B cell (primary cell): ENCODE measurements at regions not wholly inside any gene's neighbourhood (a gene's known extent, or its start where the extent isn't known, plus 50 kb on each side); places are given as distances from the start of the nearest gene placed in this dataset.

Source experiments
- ATAC-seq: fragments of 200-7000 bp; cut with Tn5 transposase; one replicate; pipeline ENCODE4 v1.10.0; 2021; ENCODE audit warnings: low read depth, mild to moderate bottlenecking, moderate number of reproducible peaks, moderate library complexity
- CTCF ChIA-PET: fragments of 350-600 bp; sonication (Branson Sonifier 250); formaldehyde crosslinking; loops from one replicate; lab custom pipeline; 2021; ENCODE audit warnings: antibody characterized with exemption, inconsistent platforms; lab: Charles Lee
- POLR2A ChIA-PET: fragments of 350-600 bp; sonication (Branson Sonifier 250); formaldehyde crosslinking; loops from one replicate; lab custom pipeline; 2021; ENCODE audit warnings: antibody characterized with exemption; lab: Charles Lee
- DNase-seq: peaks from one replicate; pipeline ENCODE4 v3.0.0; 2013
- H2AFZ ChIP-seq: 2 replicates; pipeline ENCODE4 v1.6.1; 2012; ENCODE audit warnings: mild to moderate bottlenecking, low read depth, low read length; ENCODE audit not compliant: insufficient read depth, poor library complexity, severe bottlenecking
- H3K27ac ChIP-seq, 2 donors: 1 replicate in 1 of 2; 2 replicates in 1 of 2; pipeline ENCODE4 v1.5.1; 2012 to 2013; ENCODE audit warnings: low read length in 2 of 2, mild to moderate bottlenecking in 2 of 2, moderate library complexity in 1 of 2
- H3K27me3 ChIP-seq, 4 experiments: fragments of 200-600 bp in 1 of 4; sonication (generic) in 1 of 4; replicated peaks in 1 of 4; 1 replicate in 2 of 4; 2 replicates in 2 of 4; pipeline versions ENCODE4 v1.6.1 to v1.7.0; 2013 to 2016; ENCODE audit warnings: low read length in 3 of 4, mild to moderate bottlenecking in 2 of 4, mixed read lengths in 1 of 4, moderate library complexity in 1 of 4; ENCODE audit not compliant: insufficient read depth in 4 of 4, control insufficient read depth in 3 of 4; ENCODE audit errors: control extremely low read depth in 1 of 4
- H3K36me3 ChIP-seq, 2 experiments: replicated peaks in 1 of 2; 1 replicate in 1 of 2; 2 replicates in 1 of 2; pipeline versions ENCODE4 v1.6.1 to v1.7.1; 2013; ENCODE audit warnings: low read length in 1 of 2; ENCODE audit not compliant: insufficient read depth in 2 of 2, control insufficient read depth in 1 of 2; ENCODE audit errors: control extremely low read depth in 1 of 2, extremely low read depth in 1 of 2
- H3K4me1 ChIP-seq, 2 donors: fragments of 200-600 bp in 1 of 2; sonication (generic) in 1 of 2; 1 replicate in 1 of 2; 2 replicates in 1 of 2; pipeline versions ENCODE4 v1.5.1 to v1.6.1; 2013 to 2017; ENCODE audit warnings: low read length in 2 of 2; ENCODE audit not compliant: control insufficient read depth in 2 of 2, insufficient read depth in 2 of 2
- H3K4me2 ChIP-seq: replicated peaks from 2 replicates; pipeline ENCODE3; 2012; ENCODE audit warnings: mild to moderate bottlenecking, low read depth, low read length; ENCODE audit not compliant: poor library complexity, severe bottlenecking
- H3K4me3 ChIP-seq, 5 experiments: fragments of 200-600 bp in 1 of 5; sonication (generic) in 1 of 5; 1 replicate in 3 of 5; 2 replicates in 2 of 5; pipeline versions ENCODE4 v1.5.1 to v1.7.0; 2011 to 2016; ENCODE audit warnings: low read length in 4 of 5, mild to moderate bottlenecking in 4 of 5, low read depth in 2 of 5, control low read depth in 1 of 5, moderate library complexity in 1 of 5; ENCODE audit not compliant: insufficient read depth in 1 of 5; ENCODE audit errors: control extremely low read depth in 1 of 5, extremely low read depth in 1 of 5
- H3K79me2 ChIP-seq: fragments of 200-600 bp; sonication (generic); one replicate; pipeline ENCODE4 v1.6.0; 2016; ENCODE audit warnings: low read length; ENCODE audit not compliant: control insufficient read depth, insufficient read depth
- H3K9ac ChIP-seq: fragments of 200-600 bp; sonication (generic); 2 replicates; pipeline ENCODE4 v1.6.1; 2017; ENCODE audit warnings: mild to moderate bottlenecking, low read length, moderate library complexity
- H3K9me3 ChIP-seq, 3 donors: one replicate each; pipeline versions ENCODE4 v1.6.1 to v1.7.1; 2013; ENCODE audit warnings: low read length in 2 of 3; ENCODE audit not compliant: control insufficient read depth in 2 of 3, insufficient read depth in 1 of 3; ENCODE audit errors: control extremely low read depth in 1 of 3
- H4K20me1 ChIP-seq: 2 replicates; pipeline ENCODE4 v1.6.0; 2012; ENCODE audit warnings: mild to moderate bottlenecking, low read length; ENCODE audit not compliant: insufficient read depth, control insufficient read depth, poor library complexity, severe bottlenecking
- H3K27ac Mint-ChIP-seq: one replicate; pipeline ENCODE4 v1.8.0; 2021; ENCODE audit warnings: mixed read lengths
- H3K27me3 Mint-ChIP-seq: one replicate; pipeline ENCODE4 v1.8.0; 2021; ENCODE audit warnings: mixed read lengths
- H3K4me1 Mint-ChIP-seq: one replicate; pipeline ENCODE4 v1.8.0; 2021; ENCODE audit warnings: mixed read lengths
- H3K4me3 Mint-ChIP-seq: one replicate; pipeline ENCODE4 v1.8.0; 2021; ENCODE audit warnings: mixed read lengths
- H3K9me3 Mint-ChIP-seq: one replicate; pipeline ENCODE4 v1.8.0; 2022; ENCODE audit warnings: mixed read lengths; ENCODE audit not compliant: insufficient read depth
- EZH2 ChIP-seq: IDR thresholded peaks from 2 replicates; pipeline ENCODE4 v1.6.1; 2012; ENCODE audit warnings: borderline replicate concordance, low read depth, mild to moderate bottlenecking, moderate library complexity, low read length; ENCODE audit not compliant: insufficient read depth, poor library complexity, severe bottlenecking
- WGBS: methylation state at CpG from one replicate; pipeline ENCODE4 v1.1.5; 2013; ENCODE audit warnings: missing lambda C conversion rate; ENCODE audit not compliant: insufficient coverage; 5-methylcytosine and 5-hydroxymethylcytosine counted together
- intact Hi-C: fragments of 100-400 bp; cut with micrococcal nuclease; formaldehyde crosslinking; loops from one replicate; pipeline ENCODE4 v1.10.0; 2022
- TF ChIP-seq, protein P1 (sequence below): fragments of 200-600 bp; IDR thresholded peaks from one replicate; pipeline ENCODE4 v1.8.0; 2022; ENCODE audit warnings: antibody characterized with exemption, mild to moderate bottlenecking

DNA sequence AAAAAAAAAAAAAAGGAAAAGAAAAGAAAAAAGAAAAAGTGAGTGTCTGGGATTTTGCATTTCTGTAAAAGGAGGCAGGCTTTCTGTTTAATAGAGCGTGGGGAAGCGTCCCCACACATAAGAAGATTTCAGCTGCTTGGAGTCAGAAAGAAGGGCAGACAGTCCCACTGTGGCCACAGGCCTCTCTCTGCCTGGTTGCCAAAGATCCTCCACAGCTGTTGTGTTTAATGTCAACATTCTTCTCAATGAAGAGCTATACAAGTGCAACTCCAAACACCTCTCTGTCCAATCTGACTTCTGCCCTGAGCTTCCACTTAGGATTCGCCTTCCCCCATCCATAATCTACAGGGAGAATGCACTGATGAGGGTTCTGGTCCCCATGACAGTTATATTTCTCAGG, 64.3 kb upstream of the MLN start:
- H2AFZ ChIP-seq: no peak overlapping the region
- no peaks in the 10 kb centered on the region for H3K4me1 Mint-ChIP-seq
- H3K4me2 ChIP-seq: no peak overlapping the region
- H4K20me1 ChIP-seq: no peaks in the 10 kb centered on the region
- DNase-seq (no peak), ATAC-seq (no peak)
- ChIA-PET CTCF (interaction anchor here (0.7 kb wide), 1 partner anchor 54 kb away, joined by 3 read pairs; no protein-coding TSS in a partner anchor), POLR2A (no interaction called here)
- H3K9ac ChIP-seq: no peak overlapping the region
- H3K4me3 Mint-ChIP-seq: no peak overlapping the region
- WGBS: 100% methylated on average over 2 of the region's 3 CpGs
- H3K27me3 Mint-ChIP-seq: peaks cover 41% of the 10 kb centered on the region
- no peak overlapping the region for H3K4me3 ChIP-seq
- H3K36me3 ChIP-seq: no peaks in the 10 kb centered on the region
- H3K27ac ChIP-seq: no peak overlapping the region
- no peaks in the 10 kb centered on the region for H3K79me2 ChIP-seq
- no peak for TF ChIP-seq EZH2
- TF ChIP-seq, protein P1, sequence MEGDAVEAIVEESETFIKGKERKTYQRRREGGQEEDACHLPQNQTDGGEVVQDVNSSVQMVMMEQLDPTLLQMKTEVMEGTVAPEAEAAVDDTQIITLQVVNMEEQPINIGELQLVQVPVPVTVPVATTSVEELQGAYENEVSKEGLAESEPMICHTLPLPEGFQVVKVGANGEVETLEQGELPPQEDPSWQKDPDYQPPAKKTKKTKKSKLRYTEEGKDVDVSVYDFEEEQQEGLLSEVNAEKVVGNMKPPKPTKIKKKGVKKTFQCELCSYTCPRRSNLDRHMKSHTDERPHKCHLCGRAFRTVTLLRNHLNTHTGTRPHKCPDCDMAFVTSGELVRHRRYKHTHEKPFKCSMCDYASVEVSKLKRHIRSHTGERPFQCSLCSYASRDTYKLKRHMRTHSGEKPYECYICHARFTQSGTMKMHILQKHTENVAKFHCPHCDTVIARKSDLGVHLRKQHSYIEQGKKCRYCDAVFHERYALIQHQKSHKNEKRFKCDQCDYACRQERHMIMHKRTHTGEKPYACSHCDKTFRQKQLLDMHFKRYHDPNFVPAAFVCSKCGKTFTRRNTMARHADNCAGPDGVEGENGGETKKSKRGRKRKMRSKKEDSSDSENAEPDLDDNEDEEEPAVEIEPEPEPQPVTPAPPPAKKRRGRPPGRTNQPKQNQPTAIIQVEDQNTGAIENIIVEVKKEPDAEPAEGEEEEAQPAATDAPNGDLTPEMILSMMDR: no peak
- H3K27ac Mint-ChIP-seq: no peak overlapping the region
- H3K9me3 ChIP-seq: peaks cover 0 to 12% (median 0%) of the 10 kb centered on the region in 3 donors
- no peaks in the 10 kb centered on the region for H3K4me1 ChIP-seq
- H3K27me3 ChIP-seq: peaks cover 0 to 6% (median 2%) of the 10 kb centered on the region in 4 experiments
- peaks cover 2% of the 10 kb centered on the region for H3K9me3 Mint-ChIP-seq
- intact Hi-C loops: no loop called here

DNA sequence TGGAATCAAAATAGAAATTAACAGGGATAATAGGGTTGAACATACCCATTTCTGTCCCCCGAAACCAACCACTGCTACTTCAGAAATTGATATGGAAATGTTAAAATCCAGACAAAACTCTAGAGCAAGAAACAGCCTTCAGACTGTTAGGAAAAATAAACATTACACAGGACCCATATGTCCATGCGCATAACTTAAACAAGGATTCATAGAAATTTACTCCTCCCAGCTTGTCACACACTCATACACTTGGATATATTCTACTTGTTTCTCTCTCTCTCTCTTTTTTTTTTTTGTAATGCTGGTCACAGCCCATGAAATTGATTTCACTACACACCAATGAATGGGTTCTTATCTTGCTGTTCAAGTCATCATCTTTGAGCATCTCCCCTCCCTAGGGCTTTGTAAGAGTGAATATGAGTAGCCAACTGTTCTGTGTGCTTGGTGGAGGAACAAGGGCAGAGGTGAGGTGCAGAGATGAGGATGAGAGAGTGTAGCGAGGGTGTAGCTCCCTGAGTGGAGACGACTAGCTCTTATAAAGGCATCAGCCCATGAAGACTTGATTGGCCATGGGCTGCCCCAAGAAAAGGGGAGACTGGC, 61.8 kb upstream of the MLN start:
- Histone ChIP-seq H3K4me3 (no peak overlapping the region), H3K4me2 (no peak overlapping the region), H3K9me3 (peaks cover 0 to 12% (median 0%) of the 10 kb centered on the region in 3 donors), H3K27me3 (peaks cover 0 to 10% (median 2%) of the 10 kb centered on the region in 4 experiments), H3K9ac (no peak overlapping the region), H4K20me1 (no peaks in the 10 kb centered on the region), H3K27ac (no peak overlapping the region), H3K36me3 (no peaks in the 10 kb centered on the region), H3K4me1 (peaks cover 4 to 6% of the 10 kb centered on the region in 2 donors), H3K79me2 (no peaks in the 10 kb centered on the region), H2AFZ (no peak overlapping the region)
- ChIA-PET CTCF (no interaction called here), POLR2A (no interaction called here)
- Mint-ChIP-seq H3K9me3 (peaks cover 2% of the 10 kb centered on the region), H3K4me3 (no peak overlapping the region), H3K4me1 (peaks cover 8% of the 10 kb centered on the region), H3K27ac (no peak overlapping the region), H3K27me3 (peaks cover 47% of the 10 kb centered on the region)
- TF ChIP-seq, protein P1: no peak
- no peak for TF ChIP-seq EZH2
- intact Hi-C loops: no loop called here
- 100% methylated on average over 1 of the region's 4 CpGs for WGBS
- ATAC-seq: no peak
- DNase-seq: no peak
